ENCODE measurements at regions not wholly inside any gene's neighbourhood (a gene's known extent, or its start where the extent isn't known, plus 50 kb on each side); places are given as distances from the start of the nearest gene placed in this dataset.

GRCh38 chr11:116513894-116514293, 258.9 kb downstream of the BUD13 start:
- TF ChIP-seq POLR2A (IDR thresholded peaks at IDR 0.05) = no peak
- TF ChIP-seq, protein P1, sequence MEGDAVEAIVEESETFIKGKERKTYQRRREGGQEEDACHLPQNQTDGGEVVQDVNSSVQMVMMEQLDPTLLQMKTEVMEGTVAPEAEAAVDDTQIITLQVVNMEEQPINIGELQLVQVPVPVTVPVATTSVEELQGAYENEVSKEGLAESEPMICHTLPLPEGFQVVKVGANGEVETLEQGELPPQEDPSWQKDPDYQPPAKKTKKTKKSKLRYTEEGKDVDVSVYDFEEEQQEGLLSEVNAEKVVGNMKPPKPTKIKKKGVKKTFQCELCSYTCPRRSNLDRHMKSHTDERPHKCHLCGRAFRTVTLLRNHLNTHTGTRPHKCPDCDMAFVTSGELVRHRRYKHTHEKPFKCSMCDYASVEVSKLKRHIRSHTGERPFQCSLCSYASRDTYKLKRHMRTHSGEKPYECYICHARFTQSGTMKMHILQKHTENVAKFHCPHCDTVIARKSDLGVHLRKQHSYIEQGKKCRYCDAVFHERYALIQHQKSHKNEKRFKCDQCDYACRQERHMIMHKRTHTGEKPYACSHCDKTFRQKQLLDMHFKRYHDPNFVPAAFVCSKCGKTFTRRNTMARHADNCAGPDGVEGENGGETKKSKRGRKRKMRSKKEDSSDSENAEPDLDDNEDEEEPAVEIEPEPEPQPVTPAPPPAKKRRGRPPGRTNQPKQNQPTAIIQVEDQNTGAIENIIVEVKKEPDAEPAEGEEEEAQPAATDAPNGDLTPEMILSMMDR (IDR thresholded peaks at IDR 0.05) = peak in 5 of 7 experiments; percentile 12 to 35 (median 28)
- ATAC-seq (no peak), DNase-seq (peak in 3 of 4 donors; percentile 40 to 53 (median 48))
- WGBS, 2 donors = 32 to 41% methylated on average over 8 of the region's 8 CpGs
- no peaks in the 10 kb centered on the region for H3K9me3 ChIP-seq
- intact Hi-C loops (cut with DNase I) = no loop called here
- H3K27ac ChIP-seq = no peak overlapping the region
- no peak overlapping the region for H3K4me3 ChIP-seq
- no peaks in the 10 kb centered on the region for H3K4me1 ChIP-seq
- H3K27me3 ChIP-seq = peaks cover 0 to 3% of the 10 kb centered on the region in 2 donors
- H3K36me3 ChIP-seq (replicated peaks in 1 of 2; ENCODE audit: insufficient read depth in 1 of 2, low read depth in 2 of 2) = no peaks in the 10 kb centered on the region

DNA sequence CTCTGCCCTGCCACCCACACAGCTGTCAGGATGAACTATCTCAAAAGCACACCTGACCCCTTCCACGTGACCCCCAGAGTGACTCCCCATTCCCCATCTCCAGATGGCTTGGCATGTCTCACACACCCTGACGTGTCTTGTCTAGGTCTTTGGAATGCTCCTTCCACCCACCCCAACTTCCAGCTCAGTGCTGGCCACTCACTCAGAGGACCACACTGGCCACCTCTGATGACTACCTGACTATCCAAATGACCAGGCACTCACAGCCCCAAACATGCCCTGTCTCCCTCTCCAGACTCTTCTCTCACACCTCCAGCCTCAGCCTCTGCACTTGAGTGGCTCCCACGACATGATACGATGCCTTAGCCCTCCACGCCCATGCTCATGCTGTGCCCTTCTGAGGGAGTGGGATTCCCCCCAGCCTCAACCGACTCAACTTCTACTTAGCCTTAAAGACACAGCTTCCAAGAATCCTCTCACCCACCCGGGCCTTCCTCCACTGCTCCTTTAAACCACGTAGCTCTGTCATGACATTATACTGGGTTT, 259.4 kb downstream of the BUD13 start:
- no peak for DNase-seq
- no peak overlapping the region for H3K27ac ChIP-seq
- H3K36me3 ChIP-seq (replicated peaks in 1 of 2; ENCODE audit: insufficient read depth in 1 of 2, low read depth in 2 of 2) = no peaks in the 10 kb centered on the region
- intact Hi-C loops (cut with DNase I) = no loop called here
- no peaks in the 10 kb centered on the region for H3K9me3 ChIP-seq
- TF ChIP-seq, protein P1 (IDR thresholded peaks at IDR 0.05) = no peak
- no peak for TF ChIP-seq POLR2A (IDR thresholded peaks at IDR 0.05)
- no peak for ATAC-seq
- H3K4me3 ChIP-seq = no peak overlapping the region
- WGBS, 2 donors = 43 to 49% methylated on average over 8 of the region's 8 CpGs
- H3K4me1 ChIP-seq = no peaks in the 10 kb centered on the region
- peaks cover 0 to 3% of the 10 kb centered on the region in 2 donors for H3K27me3 ChIP-seq

DNA sequence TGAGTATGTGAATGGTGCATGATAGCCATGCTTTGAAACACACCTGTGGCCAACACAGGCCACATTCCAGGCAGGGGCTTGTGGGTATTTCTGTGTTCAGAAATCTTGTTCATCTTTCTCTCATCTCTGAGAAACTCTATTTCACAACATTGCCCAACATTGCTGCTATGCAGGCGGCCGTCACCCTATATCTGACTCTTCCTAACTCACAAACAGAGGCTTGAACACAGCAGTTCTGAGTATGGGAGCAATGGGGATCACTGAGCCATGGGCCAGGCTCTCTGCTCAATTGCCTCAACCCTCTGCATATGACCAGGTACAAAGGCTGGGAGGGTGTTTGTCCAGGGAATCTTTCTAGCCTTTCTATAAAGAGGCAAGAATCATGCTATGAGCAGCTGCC, 259.9 kb downstream of the BUD13 start:
- H3K27ac ChIP-seq = no peak overlapping the region
- TF ChIP-seq, protein P1 (IDR thresholded peaks at IDR 0.05) = no peak
- TF ChIP-seq POLR2A (IDR thresholded peaks at IDR 0.05) = no peak
- H3K4me1 ChIP-seq = no peaks in the 10 kb centered on the region
- H3K36me3 ChIP-seq (replicated peaks in 1 of 2; ENCODE audit: insufficient read depth in 1 of 2, low read depth in 2 of 2) = no peaks in the 10 kb centered on the region
- no peak for ATAC-seq
- H3K9me3 ChIP-seq = no peaks in the 10 kb centered on the region
- no peak for DNase-seq
- intact Hi-C loops (cut with DNase I) = no loop called here
- WGBS, 2 donors = 60 to 86% methylated on average over 2 of the region's 2 CpGs
- H3K4me3 ChIP-seq = no peak overlapping the region
- H3K27me3 ChIP-seq = peaks cover 0 to 3% of the 10 kb centered on the region in 2 donors

- WGBS, 2 donors = 61 to 73% methylated on average over 7 of the region's 7 CpGs
- intact Hi-C loops (cut with DNase I) = no loop called here
- Histone ChIP-seq H3K4me3 (no peak overlapping the region), H3K4me1 (no peaks in the 10 kb centered on the region), H3K27ac (no peak overlapping the region), H3K36me3 (replicated peaks in 1 of 2; ENCODE audit: insufficient read depth in 1 of 2, low read depth in 2 of 2) (no peaks in the 10 kb centered on the region), H3K27me3 (peaks cover 0 to 3% of the 10 kb centered on the region in 2 donors), H3K9me3 (no peaks in the 10 kb centered on the region)
- ATAC-seq (no peak), DNase-seq (no peak)
- no peak for TF ChIP-seq POLR2A (IDR thresholded peaks at IDR 0.05)
- TF ChIP-seq, protein P1 (IDR thresholded peaks at IDR 0.05) = no peak
Measured at GRCh38 chr11:116511684-116512083, 261.1 kb downstream of the BUD13 start.
